GM19240 (cell line): ENCODE measurements at regions not wholly inside any gene's neighbourhood (a gene's known extent, or its start where the extent isn't known, plus 50 kb on each side); places are given as distances from the start of the nearest gene placed in this dataset.
"Not testable (repeated sequence)": the region's sequence is repeated elsewhere in the genome, so short reads cannot be mapped to it uniquely, and the experiment has no call there.

Experiments
- DNase-seq: peaks from one replicate; pipeline ENCODE4 v3.0.0; 2011; ENCODE audit warnings: low spot score; ENCODE audit not compliant: insufficient read length

DNA sequence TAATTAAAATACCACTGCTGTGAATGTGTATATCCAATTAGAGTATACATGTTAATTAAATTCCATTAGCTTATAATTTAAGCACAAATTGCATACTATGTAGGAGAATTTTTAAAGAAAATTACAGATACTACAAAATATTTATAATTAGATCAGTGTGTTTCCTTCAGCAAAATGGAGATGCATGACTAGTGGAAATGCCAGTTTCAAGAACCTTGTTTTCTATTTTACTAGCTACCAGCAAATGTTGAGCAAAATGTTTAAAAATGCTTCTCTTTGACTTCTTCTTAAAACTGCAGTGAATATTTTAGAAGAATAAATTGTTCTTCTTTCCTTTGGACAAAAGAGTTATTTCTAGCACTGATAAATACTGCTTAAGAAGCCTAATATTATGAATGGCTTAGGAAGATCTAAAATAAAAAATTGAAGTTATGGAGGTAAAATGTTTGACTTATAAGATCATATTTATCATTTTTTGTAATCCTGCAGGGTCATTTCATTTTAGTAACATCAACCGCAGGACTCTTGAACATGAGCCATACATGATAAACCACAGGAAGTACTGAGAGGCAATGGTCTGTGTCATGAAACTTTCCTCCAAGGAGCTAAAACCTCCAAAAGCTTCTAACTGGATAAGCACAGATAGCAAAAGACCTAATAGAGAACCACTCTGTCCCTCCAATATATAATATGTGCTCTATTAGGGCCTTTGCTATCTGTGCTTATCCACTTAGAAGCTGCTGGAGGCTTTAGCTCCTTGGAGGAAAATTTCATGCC is 1066.0 kb upstream of the CELF2 start:
- no peak for DNase-seq

DNA sequence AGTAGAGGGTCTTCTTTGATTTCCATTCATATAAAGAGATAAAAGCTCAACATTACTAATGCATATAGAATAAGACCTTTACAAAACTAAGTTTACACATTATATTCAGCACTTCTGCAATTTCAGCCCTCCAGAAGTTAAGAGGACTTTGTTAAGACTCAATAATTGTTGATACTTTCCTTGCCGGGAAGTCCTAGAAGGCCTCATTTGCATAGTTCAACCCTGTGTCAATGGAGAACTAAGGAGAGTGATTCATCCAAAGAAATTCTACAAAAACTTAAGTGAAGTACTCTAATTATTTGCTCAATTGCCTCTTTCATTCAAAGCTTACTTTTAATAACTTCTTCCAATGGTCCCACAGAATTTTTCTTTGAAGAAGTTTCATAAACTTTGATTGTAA is 1060.3 kb upstream of the CELF2 start:
- no peak for DNase-seq

DNA sequence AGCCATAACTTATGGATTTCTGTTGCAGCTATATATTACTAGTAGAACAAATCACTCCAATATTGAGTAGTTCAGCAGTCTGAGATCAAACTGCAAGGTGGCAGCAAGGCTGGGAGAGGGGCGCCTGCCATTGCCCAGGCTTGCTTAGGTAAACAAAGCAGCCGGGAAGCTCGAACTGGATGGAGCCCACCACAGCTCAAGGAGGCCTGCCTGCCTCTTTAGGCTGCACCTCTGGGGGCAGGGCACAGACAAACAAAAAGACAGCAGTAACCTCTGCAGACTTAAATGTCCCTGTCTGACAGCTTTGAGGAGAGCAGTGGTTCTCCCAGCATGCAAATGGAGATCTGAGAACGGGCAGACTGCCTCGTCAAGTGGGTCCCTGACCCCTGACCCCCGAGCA is 1059.8 kb upstream of the CELF2 start:
- not testable (repeated sequence) for DNase-seq

DNA sequence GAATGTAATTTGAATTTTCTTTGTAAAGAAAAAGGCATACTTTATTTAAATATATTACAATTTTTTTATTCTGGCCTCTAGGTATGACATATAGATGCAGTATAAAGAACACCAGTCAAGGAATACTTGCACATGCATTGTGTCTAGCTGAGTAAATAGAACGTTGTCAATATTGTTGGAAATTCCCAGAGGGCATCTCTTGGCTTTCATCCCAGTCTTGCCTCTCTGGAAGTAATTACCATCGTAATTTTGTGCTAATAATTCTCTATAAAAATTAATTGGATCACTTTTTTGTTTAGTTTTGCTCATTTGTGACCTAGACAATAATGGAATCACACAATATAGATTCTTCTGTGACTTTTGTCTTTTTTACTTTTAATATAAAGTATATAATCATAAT is 1052.3 kb upstream of the CELF2 start:
- no peak for DNase-seq

GRCh38 chr10:9986786-9987185 is 1030.9 kb upstream of the CELF2 start:
- DNase-seq: no peak

- no peak for DNase-seq
Measured at GRCh38 chr10:9987197-9987596, 1030.5 kb upstream of the CELF2 start.

DNA sequence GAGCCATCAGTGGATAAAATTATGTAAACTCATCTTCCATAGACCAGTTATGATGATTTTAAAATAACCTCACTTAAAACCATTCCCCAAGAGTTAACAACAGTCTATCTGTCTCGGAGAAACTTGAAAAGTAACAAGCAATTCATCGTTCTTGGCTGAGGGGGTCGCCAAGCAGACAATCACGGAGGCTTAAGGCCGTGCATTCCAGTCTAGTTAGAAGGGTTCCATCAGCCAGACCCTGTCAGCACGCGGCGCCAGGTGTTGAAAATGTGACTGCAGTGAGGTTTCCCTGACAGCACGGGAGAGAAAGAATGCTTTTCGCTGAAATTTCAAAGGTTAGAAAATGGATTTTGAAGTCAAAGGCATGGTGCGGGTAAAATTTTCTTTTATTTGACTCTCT is 1025.0 kb upstream of the CELF2 start:
- no peak for DNase-seq

DNA sequence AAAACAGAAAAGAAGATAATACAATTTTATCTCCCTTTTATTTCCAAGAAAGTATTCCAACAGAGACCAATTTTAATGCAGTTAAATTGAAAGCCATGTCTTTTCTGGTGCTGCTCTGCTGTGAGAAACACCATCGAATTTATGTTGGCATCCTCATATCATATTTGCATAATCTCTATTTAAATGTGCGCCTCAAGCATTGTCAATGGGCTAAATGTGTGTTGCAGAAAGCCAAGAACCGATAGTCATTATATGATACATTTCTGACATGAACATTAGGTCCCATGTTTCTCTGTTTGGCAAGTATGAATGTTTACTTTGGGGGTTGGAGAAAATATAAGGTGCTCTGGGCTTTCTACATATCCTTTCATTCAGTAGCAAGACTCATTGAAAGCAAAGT is 1023.5 kb upstream of the CELF2 start:
- DNase-seq: no peak

- DNase-seq: no peak
Measured at GRCh38 chr10:9999627-10000026, 1018.0 kb upstream of the CELF2 start.

- no peak for DNase-seq
Measured at GRCh38 chr10:10007957-10008356, 1009.7 kb upstream of the CELF2 start.

GRCh38 chr10:10010397-10010796 is 1007.3 kb upstream of the CELF2 start:
- no peak for DNase-seq

GRCh38 chr10:10014846-10015245 is 1002.8 kb upstream of the CELF2 start:
- DNase-seq: no peak

DNA sequence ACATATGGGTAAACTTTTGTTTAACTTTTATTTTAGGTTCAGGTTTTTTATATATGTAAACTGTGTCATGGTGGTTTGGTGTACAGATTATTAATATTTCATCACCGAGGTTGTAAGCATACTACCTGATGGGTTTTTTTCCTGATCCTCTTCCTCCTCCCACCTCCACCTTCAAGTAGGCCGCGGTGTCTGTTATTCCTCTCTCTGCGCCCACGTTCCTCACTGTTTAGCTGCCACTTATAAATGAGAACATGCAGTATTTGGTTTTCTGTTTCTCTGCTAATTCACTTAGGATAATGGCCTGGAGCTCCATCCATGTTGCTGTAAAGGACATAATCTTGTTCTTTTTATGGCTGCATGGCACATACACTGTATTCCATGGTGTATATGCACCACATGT is 1000.0 kb upstream of the CELF2 start:
- no peak for DNase-seq

GRCh38 chr10:10020945-10021344 is 996.7 kb upstream of the CELF2 start:
- DNase-seq: no peak

DNA sequence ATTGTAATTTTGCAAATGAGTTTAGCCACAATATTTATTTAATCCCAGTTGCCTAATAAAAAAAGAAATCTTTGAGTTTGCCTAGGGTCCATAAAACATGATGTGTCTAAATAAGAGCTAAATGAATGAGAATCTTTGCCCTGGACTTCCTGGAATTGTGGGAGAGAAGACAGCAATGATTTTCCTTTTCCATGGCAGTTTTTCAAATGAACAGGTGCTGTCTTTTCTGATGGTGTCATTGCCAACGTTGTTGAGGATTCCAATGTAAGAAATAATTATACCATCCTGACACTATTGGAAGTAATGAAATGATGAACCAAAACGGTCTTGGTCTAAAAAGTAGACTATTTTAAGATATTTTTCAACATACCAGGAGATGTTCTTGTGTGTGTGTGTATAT is 984.7 kb upstream of the CELF2 start:
- no peak for DNase-seq

- DNase-seq: no peak
Measured at GRCh38 chr10:10038348-10038747, 979.3 kb upstream of the CELF2 start.

GRCh38 chr10:10039595-10039994 is 978.1 kb upstream of the CELF2 start:
- no peak for DNase-seq

- DNase-seq: no peak
Measured at GRCh38 chr10:10043083-10043482, 974.6 kb upstream of the CELF2 start.

DNA sequence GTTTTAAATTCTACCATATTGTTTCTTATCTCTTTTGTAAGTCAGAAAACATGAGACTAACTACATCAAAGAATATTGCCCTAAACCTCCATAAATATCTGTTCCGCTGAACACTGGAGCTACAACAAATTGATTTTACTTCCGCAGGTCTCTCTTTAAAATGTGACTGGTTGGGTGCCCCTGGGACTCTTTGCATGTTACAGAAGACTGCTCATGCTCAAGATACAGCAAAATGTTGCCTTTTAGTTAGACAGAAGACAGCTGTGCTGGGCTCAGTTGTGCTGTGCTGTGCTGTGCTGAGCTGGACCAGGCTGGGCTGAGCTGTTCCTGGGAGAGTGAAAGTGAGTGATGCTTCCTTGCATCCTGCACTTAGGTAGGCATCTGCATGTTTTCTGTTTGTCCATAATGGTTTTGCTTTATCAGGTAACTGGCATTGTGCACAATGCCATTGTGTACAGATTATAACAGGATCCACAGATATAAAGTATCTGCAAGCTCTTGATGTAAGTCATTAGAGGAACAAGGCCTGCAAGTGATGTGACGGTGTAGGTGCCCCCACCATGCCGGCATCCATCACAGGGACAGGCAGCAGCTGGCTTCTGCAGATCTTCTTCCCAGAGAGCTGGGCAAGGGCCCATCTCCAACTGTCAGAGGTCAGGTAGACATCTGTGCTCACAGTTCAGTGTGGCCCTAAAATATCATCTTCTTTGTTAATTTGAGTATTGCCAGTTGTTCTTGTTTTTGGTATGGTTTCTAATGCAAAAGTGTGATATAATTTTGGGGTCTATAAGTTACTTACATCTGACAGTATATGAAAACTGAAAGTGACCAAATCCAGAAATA is 972.5 kb upstream of the CELF2 start:
- no peak for DNase-seq

GRCh38 chr10:10045765-10046028 is 972.0 kb upstream of the CELF2 start:
- DNase-seq: no peak

DNA sequence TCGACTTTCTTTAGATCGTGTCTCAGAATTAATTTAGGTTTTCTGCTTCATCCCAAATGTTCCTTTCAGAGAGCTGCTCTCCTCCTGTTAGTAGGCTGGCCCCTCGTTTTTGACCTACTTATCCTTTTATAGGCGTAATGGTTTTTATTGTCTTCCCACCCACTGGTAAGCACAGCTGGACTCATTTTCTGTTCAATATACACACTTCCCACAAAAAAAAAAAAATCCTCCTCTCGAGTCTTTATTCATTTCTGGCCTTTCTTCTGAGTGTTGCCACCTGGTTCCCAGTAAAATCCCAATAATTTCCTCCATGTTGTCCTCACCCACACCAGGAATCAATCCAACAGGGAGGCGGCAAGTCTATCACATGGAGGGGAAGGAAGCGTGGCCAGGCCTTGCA is 970.2 kb upstream of the CELF2 start:
- DNase-seq: no peak

DNA sequence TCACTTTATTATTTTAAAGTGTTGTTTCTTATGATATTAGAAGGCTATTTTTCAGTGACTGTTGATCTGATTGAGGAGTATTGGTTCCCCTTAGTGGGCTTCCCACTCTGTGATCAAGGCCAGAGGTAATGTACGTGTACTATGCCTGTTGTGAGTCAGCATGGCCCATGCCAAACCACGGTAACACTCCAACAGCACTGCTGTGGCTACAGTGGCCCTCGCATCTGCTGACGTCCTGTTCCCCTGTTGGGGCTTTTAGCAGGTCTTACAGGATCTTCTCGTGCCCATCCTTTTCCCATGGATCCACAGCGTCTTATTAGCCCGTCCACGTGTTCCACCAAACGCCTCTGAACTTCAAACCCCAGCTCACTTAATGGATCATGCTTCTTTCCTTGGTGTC is 964.6 kb upstream of the CELF2 start:
- DNase-seq: no peak

DNA sequence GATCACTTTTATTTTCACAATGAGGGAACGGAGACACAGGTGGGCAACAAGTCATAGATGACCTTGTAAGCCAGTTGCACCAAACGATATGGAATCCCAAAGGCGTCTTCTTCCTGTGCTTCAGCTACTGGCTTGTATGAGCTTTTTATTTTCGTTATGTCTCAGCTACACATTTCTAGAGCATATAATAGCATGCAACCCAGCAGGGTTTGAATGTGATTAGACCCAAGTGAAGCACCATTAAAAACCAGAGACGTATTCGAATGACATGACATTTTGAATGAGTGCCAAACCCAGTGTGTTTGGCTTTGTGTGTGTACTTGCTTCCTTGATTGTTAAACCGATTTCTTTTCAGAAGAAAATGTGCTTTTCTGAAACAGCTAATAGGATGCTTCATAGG is 963.2 kb upstream of the CELF2 start:
- no peak for DNase-seq
